ENCODE measurements at regions not wholly inside any gene's neighbourhood (a gene's known extent, or its start where the extent isn't known, plus 50 kb on each side); places are given as distances from the start of the nearest gene placed in this dataset.
"Not testable (repeated sequence)": the region's sequence is repeated elsewhere in the genome, so short reads cannot be mapped to it uniquely, and the experiment has no call there.

GRCh38 chr20:30384841-30385240 lies 872.6 kb upstream of the DEFB115 start:
- TF ChIP-seq CTCF (conservative IDR thresholded peaks at IDR 0.05 in 1 of 2, IDR thresholded peaks at IDR 0.05 in 1 of 2; ENCODE audit: low read depth in 1 of 2, low read length in 2 of 2); EZH2 (IDR thresholded peaks at IDR 0.05; ENCODE audit: low read length, missing control alignments): not testable (repeated sequence)

All from fibroblast of lung (primary cell).